C4-2B (cell line): ENCODE measurements at regions not wholly inside any gene's neighbourhood (a gene's known extent, or its start where the extent isn't known, plus 50 kb on each side); places are given as distances from the start of the nearest gene placed in this dataset.

Experiments
- H3K27ac ChIP-seq: fragments of 450-650 bp; 2 replicates; pipeline ENCODE4 v1.5.1; 2017
- ZFX ChIP-seq: fragments of 450-650 bp; IDR thresholded peaks from 2 replicates; pipeline ENCODE4 v1.6.1; 2017
- TF ChIP-seq, protein P1 (sequence below): fragments of 450-650 bp; conservative IDR thresholded peaks from 2 replicates; pipeline ENCODE4 v1.5.1; 2017; ENCODE audit warnings: mild to moderate bottlenecking

DNA sequence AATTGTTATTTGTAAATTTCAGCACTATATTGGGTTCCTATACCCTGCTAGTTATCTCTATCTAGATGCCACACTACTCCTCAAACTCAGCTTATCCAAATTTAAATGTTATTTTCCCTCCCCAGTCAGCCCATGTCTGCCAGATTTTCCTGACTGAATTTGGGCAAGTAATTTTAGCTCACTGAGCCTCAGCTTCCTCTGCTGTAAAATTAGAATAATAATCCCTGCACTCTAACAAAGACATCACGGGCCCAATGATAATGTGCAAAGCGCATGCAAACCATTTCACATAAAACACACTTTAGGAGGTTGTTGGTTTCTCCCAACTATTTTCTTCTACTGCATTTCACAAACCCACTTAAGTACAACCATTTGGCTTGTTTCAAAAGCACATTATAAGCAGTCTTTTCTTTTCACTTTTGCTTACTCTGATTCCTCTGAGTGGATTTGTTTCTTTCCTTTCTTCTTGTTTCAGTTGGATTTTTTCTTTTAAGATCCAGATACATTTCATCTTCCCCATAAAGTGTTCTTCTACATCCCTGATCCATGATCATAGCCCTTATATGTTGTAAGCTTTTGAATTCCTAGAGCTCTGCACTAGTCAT, 152.8 kb upstream of the DPT start:
- H3K27ac ChIP-seq = no peak overlapping the region
- no peak for TF ChIP-seq ZFX

DNA sequence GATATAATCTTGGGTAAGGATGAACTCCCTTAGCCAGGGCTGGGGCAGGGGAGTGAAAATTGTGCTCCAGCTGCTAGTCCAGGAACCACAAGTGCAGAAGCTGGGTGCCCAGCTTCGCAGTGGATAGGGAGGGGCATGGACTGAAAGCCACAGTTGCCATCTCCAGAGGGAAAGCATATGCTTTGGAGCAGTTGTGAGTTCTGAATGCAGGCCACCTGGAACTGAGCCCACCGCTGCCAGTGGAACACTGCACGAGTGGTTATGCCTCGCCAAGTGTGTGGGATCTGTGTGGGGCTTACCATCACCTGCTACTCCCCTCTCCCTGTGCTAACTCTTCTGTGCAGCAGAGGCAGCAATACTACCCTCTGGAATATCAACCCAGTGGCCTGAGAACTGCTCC, 158.4 kb upstream of the DPT start:
- H3K27ac ChIP-seq = no peak overlapping the region
- TF ChIP-seq ZFX = no peak
- TF ChIP-seq, protein P1, sequence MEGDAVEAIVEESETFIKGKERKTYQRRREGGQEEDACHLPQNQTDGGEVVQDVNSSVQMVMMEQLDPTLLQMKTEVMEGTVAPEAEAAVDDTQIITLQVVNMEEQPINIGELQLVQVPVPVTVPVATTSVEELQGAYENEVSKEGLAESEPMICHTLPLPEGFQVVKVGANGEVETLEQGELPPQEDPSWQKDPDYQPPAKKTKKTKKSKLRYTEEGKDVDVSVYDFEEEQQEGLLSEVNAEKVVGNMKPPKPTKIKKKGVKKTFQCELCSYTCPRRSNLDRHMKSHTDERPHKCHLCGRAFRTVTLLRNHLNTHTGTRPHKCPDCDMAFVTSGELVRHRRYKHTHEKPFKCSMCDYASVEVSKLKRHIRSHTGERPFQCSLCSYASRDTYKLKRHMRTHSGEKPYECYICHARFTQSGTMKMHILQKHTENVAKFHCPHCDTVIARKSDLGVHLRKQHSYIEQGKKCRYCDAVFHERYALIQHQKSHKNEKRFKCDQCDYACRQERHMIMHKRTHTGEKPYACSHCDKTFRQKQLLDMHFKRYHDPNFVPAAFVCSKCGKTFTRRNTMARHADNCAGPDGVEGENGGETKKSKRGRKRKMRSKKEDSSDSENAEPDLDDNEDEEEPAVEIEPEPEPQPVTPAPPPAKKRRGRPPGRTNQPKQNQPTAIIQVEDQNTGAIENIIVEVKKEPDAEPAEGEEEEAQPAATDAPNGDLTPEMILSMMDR = no peak

DNA sequence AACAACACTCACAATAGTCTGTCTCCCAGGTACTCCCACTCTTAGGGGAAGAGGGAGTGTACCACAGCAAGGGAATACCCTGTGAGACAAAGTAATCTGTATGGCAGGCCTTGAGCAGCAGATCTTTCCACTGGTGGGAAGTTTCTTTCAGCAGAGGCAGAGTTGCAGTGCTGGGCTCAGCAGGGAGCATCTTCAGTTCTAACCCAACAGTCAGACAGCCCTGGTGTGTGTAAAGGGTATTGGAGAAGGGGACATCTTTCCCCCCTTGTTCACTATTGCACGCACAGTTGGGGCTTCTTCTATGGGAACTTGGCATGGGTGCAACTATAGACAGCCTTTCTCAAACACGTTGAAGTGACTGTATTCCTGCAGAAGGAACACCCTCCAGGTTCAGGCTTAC, 159.4 kb upstream of the DPT start:
- H3K27ac ChIP-seq = no peak overlapping the region
- TF ChIP-seq ZFX = no peak
- TF ChIP-seq, protein P1 = no peak

DNA sequence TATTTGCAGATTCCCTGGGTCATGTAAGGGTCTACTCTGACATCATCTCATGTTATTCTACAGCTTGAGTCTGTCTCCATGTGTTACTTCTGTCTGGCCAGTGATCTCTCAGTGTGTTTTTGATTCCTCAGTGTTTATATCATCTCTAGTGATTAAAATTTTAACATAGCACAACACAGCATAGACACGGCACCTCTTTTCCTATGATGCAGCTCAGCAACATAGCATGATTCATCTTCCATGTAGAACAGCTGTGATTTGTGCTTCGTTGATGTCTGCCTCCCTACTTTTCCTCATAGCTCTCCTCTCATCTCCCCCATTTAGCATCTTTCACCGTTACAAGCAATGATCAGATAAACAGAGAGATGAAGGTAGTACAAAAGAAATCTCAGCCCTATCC, 163.9 kb upstream of the DPT start:
- TF ChIP-seq ZFX = no peak
- TF ChIP-seq, protein P1 = no peak
- H3K27ac ChIP-seq = no peak overlapping the region

DNA sequence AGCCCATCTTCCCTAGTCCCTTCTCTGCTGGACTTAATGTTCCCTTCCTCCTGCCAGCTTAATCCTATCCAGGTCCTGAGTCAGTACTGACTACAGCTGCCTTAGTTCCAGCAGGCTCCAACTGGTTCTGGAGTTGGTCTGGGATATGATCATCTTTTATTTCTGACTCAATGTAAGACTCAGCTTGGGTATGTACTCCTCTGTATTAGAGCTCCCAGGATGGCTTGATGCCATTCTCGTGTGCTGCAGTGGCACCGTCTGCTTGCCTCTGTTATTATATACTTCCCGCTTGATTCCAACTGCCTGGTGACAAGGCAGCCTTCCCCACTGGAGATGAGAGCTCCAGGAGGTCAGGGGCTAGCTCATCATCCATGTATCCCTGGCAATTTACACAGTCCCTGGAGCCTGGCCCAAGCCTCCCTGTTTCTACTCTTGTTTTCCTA, 164.4 kb upstream of the DPT start:
- TF ChIP-seq, protein P1 = no peak
- TF ChIP-seq ZFX = no peak
- no peak overlapping the region for H3K27ac ChIP-seq

DNA sequence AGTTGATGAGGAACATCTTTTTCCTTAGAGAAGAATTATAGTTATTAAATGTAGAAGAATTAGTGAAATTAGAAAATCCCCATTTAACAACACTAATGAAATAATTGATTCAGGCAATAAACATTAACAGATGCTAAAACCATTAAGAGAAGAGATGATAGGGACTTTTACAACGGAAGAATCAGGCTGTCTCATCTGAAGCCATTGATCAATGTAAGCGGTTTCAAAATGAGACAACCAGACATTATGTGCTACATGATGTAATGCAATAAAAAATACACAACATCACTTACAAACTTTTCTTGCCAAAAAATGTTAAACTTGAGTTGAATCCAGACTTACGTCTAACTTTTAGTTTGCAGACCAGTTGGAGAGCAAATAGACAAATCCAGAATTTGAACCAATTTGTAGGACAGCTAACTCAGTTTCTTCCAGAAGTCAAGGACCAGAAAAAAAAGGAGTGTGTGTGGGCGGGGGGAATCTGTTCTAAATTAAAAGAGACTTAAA, 165.4 kb upstream of the DPT start:
- no peak for TF ChIP-seq ZFX
- TF ChIP-seq, protein P1 = no peak
- no peak overlapping the region for H3K27ac ChIP-seq

DNA sequence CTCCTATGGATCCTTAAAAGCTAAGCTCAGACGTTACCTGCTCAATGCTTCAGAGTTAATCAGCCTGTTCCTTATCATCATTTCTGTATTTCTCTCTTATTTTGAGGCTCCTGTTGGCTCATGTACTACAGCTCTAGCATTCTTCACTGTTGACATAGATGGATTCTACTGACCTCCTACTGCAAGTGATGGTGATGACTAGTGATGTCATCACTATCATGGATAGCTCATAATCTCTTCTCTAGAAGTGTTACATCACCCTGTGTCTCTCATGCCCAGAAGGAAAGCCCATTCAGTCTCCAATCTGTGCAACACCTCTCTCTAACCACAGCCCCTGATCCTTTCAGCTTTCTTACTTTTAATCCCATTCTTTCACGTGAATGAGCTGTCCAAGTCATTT, 168.2 kb upstream of the DPT start:
- TF ChIP-seq, protein P1 = no peak
- TF ChIP-seq ZFX = no peak
- H3K27ac ChIP-seq = no peak overlapping the region

DNA sequence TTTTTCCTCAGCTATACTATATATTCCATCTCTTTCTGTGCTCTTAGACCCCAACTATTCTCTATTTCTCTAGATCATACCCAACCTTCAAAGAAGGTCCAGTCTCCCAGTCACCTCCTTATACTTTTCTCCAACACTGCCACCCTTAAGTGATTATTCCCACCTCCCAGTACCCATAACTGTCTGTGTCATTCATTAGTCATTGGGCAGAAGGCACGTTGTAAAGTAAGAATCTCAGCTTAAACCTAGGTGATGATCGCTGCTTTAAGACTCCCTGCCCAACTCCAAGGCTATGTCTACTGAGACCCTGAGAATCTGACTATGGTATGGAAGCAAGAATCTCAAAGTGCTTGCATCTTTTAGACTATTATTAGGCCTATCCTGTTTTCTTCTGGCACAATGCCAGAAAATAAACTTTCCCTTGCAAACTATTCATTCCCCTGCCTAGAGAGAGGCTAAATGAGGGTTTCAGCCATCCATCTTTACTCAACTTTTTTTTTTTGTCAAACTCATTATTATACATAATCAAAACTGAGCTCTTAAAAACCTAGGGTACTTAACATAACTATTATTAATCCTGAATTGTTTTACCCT, 174.3 kb upstream of the DPT start:
- TF ChIP-seq, protein P1 = no peak
- TF ChIP-seq ZFX = no peak
- no peak overlapping the region for H3K27ac ChIP-seq
